ENCODE measurements at regions not wholly inside any gene's neighbourhood (a gene's known extent, or its start where the extent isn't known, plus 50 kb on each side); places are given as distances from the start of the nearest gene placed in this dataset.
"Not testable (repeated sequence)": the region's sequence is repeated elsewhere in the genome, so short reads cannot be mapped to it uniquely, and the experiment has no call there.

DNA sequence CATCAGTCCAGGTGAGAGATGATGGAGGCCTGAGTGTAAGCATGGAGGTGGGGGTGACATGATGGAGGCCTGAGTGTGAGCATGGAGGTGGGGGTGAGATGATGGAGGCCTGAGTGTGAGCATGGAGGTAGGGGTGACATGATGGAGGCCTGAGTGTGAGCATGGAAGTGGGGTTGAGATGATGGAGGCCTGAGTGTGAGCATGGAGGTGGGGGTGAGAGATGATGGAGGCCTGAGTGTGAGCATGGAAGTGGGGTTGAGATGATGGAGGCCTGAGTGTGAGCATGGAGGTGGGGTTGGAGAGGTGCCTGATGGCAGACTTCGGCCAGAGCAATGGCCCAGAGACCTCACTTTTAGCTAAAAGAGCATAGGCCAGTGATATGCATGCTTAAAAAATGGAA lies 269.9 kb upstream of the PLPP4 start:
- TF ChIP-seq, protein P1, sequence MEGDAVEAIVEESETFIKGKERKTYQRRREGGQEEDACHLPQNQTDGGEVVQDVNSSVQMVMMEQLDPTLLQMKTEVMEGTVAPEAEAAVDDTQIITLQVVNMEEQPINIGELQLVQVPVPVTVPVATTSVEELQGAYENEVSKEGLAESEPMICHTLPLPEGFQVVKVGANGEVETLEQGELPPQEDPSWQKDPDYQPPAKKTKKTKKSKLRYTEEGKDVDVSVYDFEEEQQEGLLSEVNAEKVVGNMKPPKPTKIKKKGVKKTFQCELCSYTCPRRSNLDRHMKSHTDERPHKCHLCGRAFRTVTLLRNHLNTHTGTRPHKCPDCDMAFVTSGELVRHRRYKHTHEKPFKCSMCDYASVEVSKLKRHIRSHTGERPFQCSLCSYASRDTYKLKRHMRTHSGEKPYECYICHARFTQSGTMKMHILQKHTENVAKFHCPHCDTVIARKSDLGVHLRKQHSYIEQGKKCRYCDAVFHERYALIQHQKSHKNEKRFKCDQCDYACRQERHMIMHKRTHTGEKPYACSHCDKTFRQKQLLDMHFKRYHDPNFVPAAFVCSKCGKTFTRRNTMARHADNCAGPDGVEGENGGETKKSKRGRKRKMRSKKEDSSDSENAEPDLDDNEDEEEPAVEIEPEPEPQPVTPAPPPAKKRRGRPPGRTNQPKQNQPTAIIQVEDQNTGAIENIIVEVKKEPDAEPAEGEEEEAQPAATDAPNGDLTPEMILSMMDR (IDR thresholded peaks at IDR 0.05): not testable (repeated sequence)
- not testable (repeated sequence) for TF ChIP-seq EP300 (IDR thresholded peaks at IDR 0.05)
